Kidney epithelial cell (primary cell): ENCODE measurements at regions not wholly inside any gene's neighbourhood (a gene's known extent, or its start where the extent isn't known, plus 50 kb on each side); places are given as distances from the start of the nearest gene placed in this dataset.

Source experiments
- DNase-seq: peaks from one replicate; pipeline ENCODE4 v3.0.0-alpha.2; 2010; ENCODE audit warnings: low read depth
- H3K27me3 ChIP-seq: 2 replicates; pipeline ENCODE4 v1.6.0; 2011; ENCODE audit warnings: low read length; ENCODE audit not compliant: control insufficient read depth, insufficient read depth
- H3K36me3 ChIP-seq: 2 replicates; pipeline ENCODE4 v1.5.1; 2011; ENCODE audit warnings: low read length; ENCODE audit not compliant: control insufficient read depth, insufficient read depth
- H3K4me3 ChIP-seq: 2 replicates; pipeline ENCODE4 v1.5.1; 2011; ENCODE audit warnings: low read depth, mild to moderate bottlenecking, control low read depth, low read length
- CTCF ChIP-seq: IDR thresholded peaks from 2 replicates; pipeline ENCODE4 v1.5.1; 2011; ENCODE audit warnings: mild to moderate bottlenecking, moderate library complexity, low read length, control low read depth, inconsistent platforms; ENCODE audit not compliant: insufficient read depth, poor library complexity, severe bottlenecking

- Histone ChIP-seq H3K4me3 (no peak overlapping the region), H3K27me3 (no peaks in the 10 kb centered on the region), H3K36me3 (no peaks in the 10 kb centered on the region)
- no peak for DNase-seq
- no peak for TF ChIP-seq CTCF
Measured at GRCh38 chr14:66094001-66094727, 392.0 kb upstream of the CCDC196 start.

- no peak for TF ChIP-seq CTCF
- no peak overlapping the region for H3K4me3 ChIP-seq
- no peaks in the 10 kb centered on the region for H3K27me3 ChIP-seq
- no peak for DNase-seq
- no peaks in the 10 kb centered on the region for H3K36me3 ChIP-seq
Measured at GRCh38 chr14:66099451-66099850, 386.7 kb upstream of the CCDC196 start.

GRCh38 chr14:66099931-66100330 lies 386.2 kb upstream of the CCDC196 start:
- DNase-seq = no peak
- H3K4me3 ChIP-seq = no peak overlapping the region
- no peaks in the 10 kb centered on the region for H3K27me3 ChIP-seq
- H3K36me3 ChIP-seq = no peaks in the 10 kb centered on the region
- no peak for TF ChIP-seq CTCF

- no peak for TF ChIP-seq CTCF
- no peak overlapping the region for H3K4me3 ChIP-seq
- H3K27me3 ChIP-seq = no peaks in the 10 kb centered on the region
- DNase-seq = no peak
- no peaks in the 10 kb centered on the region for H3K36me3 ChIP-seq
Measured at GRCh38 chr14:66101662-66102061, 384.5 kb upstream of the CCDC196 start.

- Histone ChIP-seq H3K36me3 (no peaks in the 10 kb centered on the region), H3K4me3 (no peak overlapping the region), H3K27me3 (no peaks in the 10 kb centered on the region)
- no peak for TF ChIP-seq CTCF
- no peak for DNase-seq
Measured at GRCh38 chr14:66104486-66104885, 381.7 kb upstream of the CCDC196 start.

GRCh38 chr14:66105815-66106214 lies 380.4 kb upstream of the CCDC196 start:
- peak; percentile 1 for DNase-seq
- Histone ChIP-seq H3K36me3 (no peaks in the 10 kb centered on the region), H3K4me3 (no peak overlapping the region), H3K27me3 (no peaks in the 10 kb centered on the region)
- no peak for TF ChIP-seq CTCF
